ENCODE measurements at regions not wholly inside any gene's neighbourhood (a gene's known extent, or its start where the extent isn't known, plus 50 kb on each side); places are given as distances from the start of the nearest gene placed in this dataset.

GRCh38 chr5:50953290-50953689, 286.9 kb downstream of the PARP8 start:
- CTCF ChIA-PET, result interaction anchor here (1.4 kb wide), 1 partner anchor 10 kb away, joined by 4 read pairs; no protein-coding TSS in a partner anchor
- no peaks in the 10 kb centered on the region for H3K9me3 Mint-ChIP-seq
- DNase-seq, result no peak
- H3K4me1 Mint-ChIP-seq (ENCODE audit: low read depth), result no peaks in the 10 kb centered on the region
- no peaks in the 10 kb centered on the region for H3K36me3 Mint-ChIP-seq (ENCODE audit: low read depth)
- H3K4me3 Mint-ChIP-seq, result no peak overlapping the region
- H3K27ac Mint-ChIP-seq, result no peak overlapping the region
- no peak for TF ChIP-seq CTCF (IDR thresholded peaks at IDR 0.05)
- POLR2A ChIA-PET, result no interaction called here
- no peak for ATAC-seq
- H3K27me3 Mint-ChIP-seq, result peaks cover 25% of the 10 kb centered on the region
- intact Hi-C loops (cut with micrococcal nuclease), result no loop called here

GRCh38 chr5:50958852-50959457, 292.5 kb downstream of the PARP8 start:
- no peak for ATAC-seq
- TF ChIP-seq CTCF (IDR thresholded peaks at IDR 0.05), result peak; percentile 48
- H3K9me3 Mint-ChIP-seq, result no peaks in the 10 kb centered on the region
- peaks cover 5% of the 10 kb centered on the region for H3K4me1 Mint-ChIP-seq (ENCODE audit: low read depth)
- CTCF ChIA-PET, result interaction anchor here (0.8 to 1.5 kb wide), 6 partner anchors 11 to 1700 kb away, joined by 3 to 5 read pairs (median 3); no protein-coding TSS in a partner anchor
- H3K27ac Mint-ChIP-seq, result no peak overlapping the region
- POLR2A ChIA-PET, result no interaction called here
- H3K4me3 Mint-ChIP-seq, result no peak overlapping the region
- no peak for DNase-seq
- no peaks in the 10 kb centered on the region for H3K36me3 Mint-ChIP-seq (ENCODE audit: low read depth)
- H3K27me3 Mint-ChIP-seq, result peaks cover 40% of the 10 kb centered on the region
- intact Hi-C loops (cut with micrococcal nuclease), result no loop called here

- CTCF ChIA-PET, result interaction anchor here (0.7 to 1.5 kb wide), 25 partner anchors 10 to 1710 kb away, joined by 3 to 13 read pairs (median 4); no protein-coding TSS in a partner anchor
- POLR2A ChIA-PET, result interaction anchor here (0.6 to 0.7 kb wide), 2 partner anchors 446 to 1730 kb away, joined by 3 read pairs; no protein-coding TSS in a partner anchor
- peaks cover 35% of the 10 kb centered on the region for H3K4me1 Mint-ChIP-seq (ENCODE audit: low read depth)
- no peaks in the 10 kb centered on the region for H3K36me3 Mint-ChIP-seq (ENCODE audit: low read depth)
- peaks cover 64% of the 10 kb centered on the region for H3K27me3 Mint-ChIP-seq
- H3K9me3 Mint-ChIP-seq, result no peaks in the 10 kb centered on the region
- H3K27ac Mint-ChIP-seq, result no peak overlapping the region
- DNase-seq (peak; percentile 83), ATAC-seq (peak; percentile 93)
- intact Hi-C loops (cut with micrococcal nuclease), result loop anchor here (5.0 to 10.0 kb wide), 2 partner anchors 1044 to 1692 kb away; no protein-coding TSS in a partner anchor
- peak overlapping the region; percentile 74 for H3K4me3 Mint-ChIP-seq
- peak; percentile 90 for TF ChIP-seq CTCF (IDR thresholded peaks at IDR 0.05)
Measured at GRCh38 chr5:50962934-50963872, 296.8 kb downstream of the PARP8 start.

- Mint-ChIP-seq H3K27ac (no peak overlapping the region), H3K4me1 (ENCODE audit: low read depth) (peaks cover 45% of the 10 kb centered on the region), H3K27me3 (peaks cover 68% of the 10 kb centered on the region), H3K36me3 (ENCODE audit: low read depth) (no peaks in the 10 kb centered on the region), H3K4me3 (peak overlapping the region; percentile 22), H3K9me3 (no peaks in the 10 kb centered on the region)
- CTCF ChIA-PET, result interaction anchor here (0.8 to 1.5 kb wide), 19 partner anchors 11 to 1709 kb away, joined by 3 to 13 read pairs (median 4); no protein-coding TSS in a partner anchor
- no peak for ATAC-seq
- TF ChIP-seq CTCF (IDR thresholded peaks at IDR 0.05), result no peak
- POLR2A ChIA-PET, result interaction anchor here (0.6 to 0.7 kb wide), 2 partner anchors 447 to 1729 kb away, joined by 3 read pairs; no protein-coding TSS in a partner anchor
- intact Hi-C loops (cut with micrococcal nuclease), result loop anchor here (5.0 to 10.0 kb wide), 2 partner anchors 1043 to 1691 kb away; no protein-coding TSS in a partner anchor
- no peak for DNase-seq
Measured at GRCh38 chr5:50963971-50964745, 297.7 kb downstream of the PARP8 start.

Measured in activated CD8-positive, alpha-beta T cell treated with anti-CD3 and anti-CD28 coated beads for 36 hours (primary cell).